ENCODE measurements at regions not wholly inside any gene's neighbourhood (a gene's known extent, or its start where the extent isn't known, plus 50 kb on each side); places are given as distances from the start of the nearest gene placed in this dataset.
"Not testable (repeated sequence)": the region's sequence is repeated elsewhere in the genome, so short reads cannot be mapped to it uniquely, and the experiment has no call there.

- no peak for DNase-seq (ENCODE audit: low read depth in 2 of 2)
These were observed 1498.5 kb upstream of the PRMT6 start for GRCh38 chr1:105558023-105558422.

GRCh38 chr1:105565006-105565405 lies 1491.5 kb upstream of the PRMT6 start:
- no peak for DNase-seq (ENCODE audit: low read depth in 2 of 2)

- peak in 1 of 2 donors; percentile 1 for DNase-seq (ENCODE audit: low read depth in 2 of 2)
These were observed 1470.7 kb upstream of the PRMT6 start for GRCh38 chr1:105585791-105586190.

GRCh38 chr1:105591681-105592080 lies 1464.8 kb upstream of the PRMT6 start:
- no peak for DNase-seq (ENCODE audit: low read depth in 2 of 2)

GRCh38 chr1:105608713-105609112 lies 1447.8 kb upstream of the PRMT6 start:
- DNase-seq (ENCODE audit: low read depth in 2 of 2): no peak

GRCh38 chr1:105626276-105626987 lies 1430.0 kb upstream of the PRMT6 start:
- no peak for DNase-seq (ENCODE audit: low read depth in 2 of 2)

GRCh38 chr1:105631153-105631744 lies 1425.2 kb upstream of the PRMT6 start:
- not testable (repeated sequence) for DNase-seq (ENCODE audit: low read depth in 2 of 2)

- DNase-seq (ENCODE audit: low read depth in 2 of 2): no peak
These were observed 1423.9 kb upstream of the PRMT6 start for GRCh38 chr1:105632342-105633196.

- DNase-seq (ENCODE audit: low read depth in 2 of 2): no peak
These were observed 1420.4 kb upstream of the PRMT6 start for GRCh38 chr1:105636052-105636451.

GRCh38 chr1:105641407-105641806 lies 1415.1 kb upstream of the PRMT6 start:
- DNase-seq (ENCODE audit: low read depth in 2 of 2): no peak

- no peak for DNase-seq (ENCODE audit: low read depth in 2 of 2)
These were observed 1404.4 kb upstream of the PRMT6 start for GRCh38 chr1:105652109-105652508.

GRCh38 chr1:105655032-105655431 lies 1401.4 kb upstream of the PRMT6 start:
- DNase-seq (ENCODE audit: low read depth in 2 of 2): no peak

- DNase-seq (ENCODE audit: low read depth in 2 of 2): no peak
These were observed 1392.0 kb upstream of the PRMT6 start for GRCh38 chr1:105664495-105664894.

- no peak for DNase-seq (ENCODE audit: low read depth in 2 of 2)
These were observed 1378.1 kb upstream of the PRMT6 start for GRCh38 chr1:105678334-105678733.

- DNase-seq (ENCODE audit: low read depth in 2 of 2): no peak
These were observed 1371.8 kb upstream of the PRMT6 start for GRCh38 chr1:105684714-105685113.

GRCh38 chr1:105686026-105686425 lies 1370.4 kb upstream of the PRMT6 start:
- DNase-seq (ENCODE audit: low read depth in 2 of 2): no peak

- no peak for DNase-seq (ENCODE audit: low read depth in 2 of 2)
These were observed 1369.4 kb upstream of the PRMT6 start for GRCh38 chr1:105686874-105687690.

- no peak for DNase-seq (ENCODE audit: low read depth in 2 of 2)
These were observed 1355.8 kb upstream of the PRMT6 start for GRCh38 chr1:105700723-105701122.

GRCh38 chr1:105724286-105724685 lies 1332.2 kb upstream of the PRMT6 start:
- no peak for DNase-seq (ENCODE audit: low read depth in 2 of 2)

- no peak for DNase-seq (ENCODE audit: low read depth in 2 of 2)
These were observed 1325.8 kb upstream of the PRMT6 start for GRCh38 chr1:105730701-105731100.

GRCh38 chr1:105736349-105736748 lies 1320.1 kb upstream of the PRMT6 start:
- DNase-seq (ENCODE audit: low read depth in 2 of 2): no peak

- DNase-seq (ENCODE audit: low read depth in 2 of 2): no peak
These were observed 1276.7 kb upstream of the PRMT6 start for GRCh38 chr1:105779727-105780126.
